Neuronal stem cell (in vitro differentiated cells): ENCODE measurements at regions not wholly inside any gene's neighbourhood (a gene's known extent, or its start where the extent isn't known, plus 50 kb on each side); places are given as distances from the start of the nearest gene placed in this dataset.
"Not testable (repeated sequence)": the region's sequence is repeated elsewhere in the genome, so short reads cannot be mapped to it uniquely, and the experiment has no call there.

Source experiments
- DNase-seq: peaks from one replicate; pipeline ENCODE4 v3.0.0-alpha.2; 2013; ENCODE audit warnings: low spot score
- H2AFZ ChIP-seq: one replicate; pipeline ENCODE4 v1.6.1; 2013; ENCODE audit warnings: mild to moderate bottlenecking, low read length, inconsistent platforms
- H2AK5ac ChIP-seq: 2 replicates; pipeline ENCODE4 v1.6.1; 2013; ENCODE audit warnings: low read depth, mild to moderate bottlenecking, inconsistent platforms, low read length, moderate library complexity, mixed read lengths
- H2BK120ac ChIP-seq: 2 replicates; pipeline ENCODE4 v1.6.1; 2013; ENCODE audit warnings: low read depth, mild to moderate bottlenecking, inconsistent platforms, low read length, moderate library complexity, mixed read lengths
- H2BK12ac ChIP-seq: one replicate; pipeline ENCODE4 v1.6.1; 2013; ENCODE audit warnings: low read length, inconsistent platforms
- H2BK15ac ChIP-seq: 2 replicates; pipeline ENCODE4 v1.6.1; 2013; ENCODE audit warnings: mild to moderate bottlenecking, low read length, inconsistent platforms, mixed read lengths
- H2BK5ac ChIP-seq: one replicate; pipeline ENCODE4 v1.6.1; 2013; ENCODE audit warnings: inconsistent platforms, mild to moderate bottlenecking, low read length, moderate library complexity
- H3K14ac ChIP-seq: one replicate; pipeline ENCODE4 v1.6.1; 2013; ENCODE audit warnings: low read length, inconsistent platforms
- H3K18ac ChIP-seq: 2 replicates; pipeline ENCODE4 v1.6.1; 2013; ENCODE audit warnings: low read length, inconsistent platforms
- H3K23ac ChIP-seq: 2 replicates; pipeline ENCODE4 v1.6.1; 2013; ENCODE audit warnings: low read depth, mild to moderate bottlenecking, mixed read lengths, low read length, inconsistent platforms; ENCODE audit not compliant: poor library complexity
- H3K27ac ChIP-seq: replicated peaks from 3 replicates; pipeline ENCODE4 v1.5.1; 2013; ENCODE audit warnings: low read length, inconsistent platforms
- H3K27me3 ChIP-seq, 3 experiments: 2 replicates each; pipeline ENCODE4 v1.6.1; 2013; ENCODE audit warnings: low read length in 3 of 3, mild to moderate bottlenecking in 2 of 3, inconsistent platforms in 1 of 3, low read depth in 1 of 3, mixed read lengths in 1 of 3, moderate library complexity in 1 of 3; ENCODE audit not compliant: control insufficient read depth in 3 of 3, insufficient read depth in 3 of 3
- H3K36me3 ChIP-seq, 2 donors: replicated peaks in 1 of 2; 2 replicates each; pipeline ENCODE4 v1.6.1; 2013; ENCODE audit warnings: low read length in 2 of 2; ENCODE audit not compliant: control insufficient read depth in 2 of 2, insufficient read depth in 2 of 2
- H3K4ac ChIP-seq: 2 replicates; pipeline ENCODE4 v1.6.1; 2013; ENCODE audit warnings: inconsistent platforms, mild to moderate bottlenecking, low read length, moderate library complexity
- H3K4me1 ChIP-seq, 2 donors: 1 replicate in 1 of 2; 2 replicates in 1 of 2; pipeline ENCODE4 v1.6.1; 2013; ENCODE audit warnings: low read length in 2 of 2, low read depth in 1 of 2; ENCODE audit not compliant: control insufficient read depth in 2 of 2, insufficient read depth in 1 of 2
- H3K4me2 ChIP-seq: one replicate; pipeline ENCODE4 v1.6.1; 2013; ENCODE audit warnings: mild to moderate bottlenecking, low read length, inconsistent platforms; ENCODE audit not compliant: insufficient read depth, poor library complexity, severe bottlenecking
- H3K4me3 ChIP-seq, 2 donors: 2 replicates each; pipeline ENCODE4 v1.5.1; 2013; ENCODE audit warnings: low read length in 2 of 2, mild to moderate bottlenecking in 2 of 2, inconsistent platforms in 1 of 2, moderate library complexity in 1 of 2
- H3K79me1 ChIP-seq: one replicate; pipeline ENCODE4 v1.6.1; 2013; ENCODE audit warnings: low read depth, mild to moderate bottlenecking, inconsistent platforms, low read length, moderate library complexity
- H3K9ac ChIP-seq: one replicate; pipeline ENCODE4 v1.6.1; 2013; ENCODE audit warnings: mild to moderate bottlenecking, low read depth, low read length, inconsistent platforms; ENCODE audit not compliant: poor library complexity
- H3K9me3 ChIP-seq, 2 donors: replicated peaks in 1 of 2; 2 replicates each; pipeline versions ENCODE3 to v1.6.1; 2013; ENCODE audit warnings: low read length in 2 of 2, mild to moderate bottlenecking in 2 of 2, inconsistent platforms in 1 of 2, low read depth in 1 of 2, mixed read lengths in 1 of 2, moderate library complexity in 1 of 2; ENCODE audit not compliant: control insufficient read depth in 2 of 2, insufficient read depth in 1 of 2
- H4K8ac ChIP-seq: one replicate; pipeline ENCODE4 v1.6.1; 2013; ENCODE audit warnings: low read depth, mild to moderate bottlenecking, inconsistent platforms, low read length, moderate library complexity
- H4K91ac ChIP-seq: one replicate; pipeline ENCODE4 v1.6.1; 2013; ENCODE audit warnings: low read length, low read depth, mild to moderate bottlenecking, inconsistent platforms; ENCODE audit not compliant: poor library complexity
- WGBS, 2 donors: extraction: QIAGEN DNeasy Blood & Tissue Kit; methylation state at CpG; one replicate each; pipeline ENCODE4 v1.1.7; 2013; ENCODE audit warnings: missing lambda C conversion rate in 2 of 2, mixed read lengths in 1 of 2; ENCODE audit not compliant: insufficient read length in 2 of 2, insufficient replicate concordance in 1 of 2; ENCODE audit errors: extremely low coverage in 2 of 2; 5-methylcytosine and 5-hydroxymethylcytosine counted together

DNA sequence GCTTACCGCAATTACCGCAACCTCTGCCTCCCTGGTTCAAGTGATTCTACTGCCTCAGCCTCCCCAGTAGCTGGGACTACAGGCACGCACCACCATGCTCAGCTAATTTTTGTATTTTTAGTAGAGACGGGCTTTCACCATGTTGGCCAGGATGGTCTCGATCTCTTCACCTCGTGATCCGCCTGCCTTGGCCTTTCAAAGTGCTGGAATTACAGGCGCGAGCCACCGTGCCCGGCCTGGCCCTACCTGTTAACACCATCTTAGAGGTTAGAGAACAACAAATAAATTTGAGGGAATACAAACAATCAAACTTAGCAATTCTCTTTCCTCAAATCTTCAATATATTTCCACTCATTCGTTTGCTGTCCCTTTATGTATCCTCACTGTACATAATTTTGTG, 1810.5 kb upstream of the FLRT2 start:
- not testable (repeated sequence) for H3K14ac ChIP-seq, H3K4me1 ChIP-seq, H3K4ac ChIP-seq, H4K91ac ChIP-seq, H3K27ac ChIP-seq, H3K18ac ChIP-seq, H2BK12ac ChIP-seq, H2BK120ac ChIP-seq, H3K4me2 ChIP-seq, H2AK5ac ChIP-seq, H3K36me3 ChIP-seq, H3K79me1 ChIP-seq, H4K8ac ChIP-seq, H2AFZ ChIP-seq, DNase-seq, H3K9me3 ChIP-seq, H3K27me3 ChIP-seq, H3K9ac ChIP-seq, H3K4me3 ChIP-seq, H2BK15ac ChIP-seq, H3K23ac ChIP-seq, H2BK5ac ChIP-seq
- 100% methylated on average over 1 of the region's 12 CpGs; no CpG with 5 or more reads in 1 of the 2 donors for WGBS, 2 donors

DNA sequence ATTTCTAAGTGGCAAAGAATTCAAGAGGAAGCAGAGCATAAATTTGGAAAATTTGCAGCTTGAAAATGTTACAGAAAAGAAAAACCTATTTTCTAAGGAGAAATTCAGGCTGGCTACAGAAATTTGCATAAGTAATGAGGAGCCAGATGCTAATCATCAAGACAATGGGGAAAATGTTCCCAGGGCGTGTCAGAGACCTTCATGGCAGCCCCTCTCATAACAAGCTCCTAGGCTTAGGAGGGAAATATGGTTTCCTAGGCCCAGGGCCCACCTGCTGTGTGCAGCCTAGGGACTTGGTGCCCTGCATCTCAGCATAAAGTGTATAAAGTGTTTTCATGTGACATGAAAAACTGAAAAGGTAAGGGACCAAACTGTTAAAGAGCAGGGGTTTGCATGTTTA, 1796.3 kb upstream of the FLRT2 start:
- Histone ChIP-seq H2BK12ac (no peak overlapping the region), H3K4me2 (no peak overlapping the region), H3K36me3 (no peaks in the 10 kb centered on the region), H3K4ac (no peak overlapping the region), H4K8ac (no peak overlapping the region), H2BK120ac (no peak overlapping the region), H2AK5ac (no peak overlapping the region), H3K4me1 (no peaks in the 10 kb centered on the region), H3K27me3 (no peaks in the 10 kb centered on the region), H2AFZ (no peak overlapping the region), H3K18ac (no peak overlapping the region), H3K9ac (no peak overlapping the region), H2BK5ac (no peak overlapping the region), H3K27ac (no peak overlapping the region), H3K23ac (no peak overlapping the region), H2BK15ac (no peak overlapping the region), H3K4me3 (no peak overlapping the region), H3K14ac (no peak overlapping the region), H4K91ac (no peak overlapping the region), H3K79me1 (no peaks in the 10 kb centered on the region), H3K9me3 (peaks cover 0 to 3% of the 10 kb centered on the region in 2 donors)
- no CpG with 5 or more reads among the region's 1 CpG for WGBS, 2 donors
- no peak for DNase-seq

DNA sequence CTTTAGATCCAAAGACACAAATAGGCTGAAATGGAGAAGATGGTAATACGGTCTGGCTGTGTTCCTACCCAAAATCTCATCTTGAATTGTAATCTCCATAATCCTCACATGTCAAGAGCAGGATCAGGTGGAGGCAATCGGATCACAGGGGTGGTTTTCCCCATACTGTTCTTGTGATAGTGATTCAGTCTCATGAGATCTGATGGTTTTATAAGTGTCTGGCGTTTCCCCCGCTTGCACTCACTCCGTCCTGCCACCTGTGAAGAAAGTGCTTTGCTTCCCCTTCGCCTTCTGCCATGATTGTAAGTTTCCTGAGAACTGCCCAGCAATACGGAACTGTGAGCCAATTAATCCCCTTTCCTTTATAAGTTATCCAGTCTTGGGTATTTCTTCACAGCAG, 1795.5 kb upstream of the FLRT2 start:
- H2AK5ac ChIP-seq = no peak overlapping the region
- no peaks in the 10 kb centered on the region for H3K27me3 ChIP-seq
- no peaks in the 10 kb centered on the region for H3K4me1 ChIP-seq
- no peak overlapping the region for H2BK15ac ChIP-seq
- H3K4me3 ChIP-seq = no peak overlapping the region
- H3K9ac ChIP-seq = no peak overlapping the region
- no peaks in the 10 kb centered on the region for H3K79me1 ChIP-seq
- DNase-seq = no peak
- no peak overlapping the region for H3K27ac ChIP-seq
- no peak overlapping the region for H3K14ac ChIP-seq
- H3K23ac ChIP-seq = no peak overlapping the region
- H4K8ac ChIP-seq = no peak overlapping the region
- no peak overlapping the region for H4K91ac ChIP-seq
- H2BK12ac ChIP-seq = no peak overlapping the region
- no peak overlapping the region for H2BK5ac ChIP-seq
- H3K4ac ChIP-seq = no peak overlapping the region
- H2BK120ac ChIP-seq = no peak overlapping the region
- H3K4me2 ChIP-seq = no peak overlapping the region
- WGBS, 2 donors = no CpG with 5 or more reads among the region's 7 CpGs
- H2AFZ ChIP-seq = no peak overlapping the region
- no peaks in the 10 kb centered on the region for H3K36me3 ChIP-seq
- H3K18ac ChIP-seq = no peak overlapping the region
- H3K9me3 ChIP-seq = no peaks in the 10 kb centered on the region

DNA sequence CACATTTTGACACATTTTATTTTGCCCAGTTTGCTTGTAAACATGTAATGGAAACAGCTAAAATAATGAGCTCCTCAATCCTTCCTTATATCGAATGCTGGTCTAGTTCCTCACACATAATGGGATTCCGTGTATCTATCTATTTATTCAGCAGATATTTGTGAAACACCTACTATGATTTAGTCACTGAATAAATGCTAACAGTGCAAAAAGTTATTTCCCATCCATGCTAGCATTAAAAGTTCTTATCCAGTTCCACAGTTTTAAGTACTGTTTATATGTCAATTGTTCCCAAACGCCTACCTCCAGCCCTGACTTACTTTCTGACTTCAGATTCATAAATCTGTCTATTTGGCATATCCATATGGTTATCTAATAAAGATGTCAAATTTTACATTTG, 1788.7 kb upstream of the FLRT2 start:
- H4K91ac ChIP-seq = no peak overlapping the region
- no peak overlapping the region for H2AK5ac ChIP-seq
- no peak for DNase-seq
- no peak overlapping the region for H3K23ac ChIP-seq
- H3K79me1 ChIP-seq = no peaks in the 10 kb centered on the region
- no peak overlapping the region for H3K9ac ChIP-seq
- H3K14ac ChIP-seq = no peak overlapping the region
- H3K4me2 ChIP-seq = no peak overlapping the region
- H3K18ac ChIP-seq = no peak overlapping the region
- no peaks in the 10 kb centered on the region for H3K9me3 ChIP-seq
- no CpG with 5 or more reads among the region's 3 CpGs for WGBS, 2 donors
- H3K4ac ChIP-seq = no peak overlapping the region
- H3K4me1 ChIP-seq = no peaks in the 10 kb centered on the region
- H2BK120ac ChIP-seq = no peak overlapping the region
- H2BK12ac ChIP-seq = no peak overlapping the region
- H2BK15ac ChIP-seq = no peak overlapping the region
- no peak overlapping the region for H2AFZ ChIP-seq
- H3K27me3 ChIP-seq = no peaks in the 10 kb centered on the region
- no peak overlapping the region for H3K4me3 ChIP-seq
- no peak overlapping the region for H4K8ac ChIP-seq
- no peak overlapping the region for H2BK5ac ChIP-seq
- no peak overlapping the region for H3K27ac ChIP-seq
- no peaks in the 10 kb centered on the region for H3K36me3 ChIP-seq
